GM12892 (cell line): ENCODE measurements at regions not wholly inside any gene's neighbourhood (a gene's known extent, or its start where the extent isn't known, plus 50 kb on each side); places are given as distances from the start of the nearest gene placed in this dataset.

Experiments
- POLR2A ChIP-seq: IDR thresholded peaks from 2 replicates; pipeline ENCODE4 v1.6.1; 2011; ENCODE audit warnings: low read depth, low read length, control low read depth
- POLR2AphosphoS5 ChIP-seq: IDR thresholded peaks from 2 replicates; pipeline ENCODE4 v1.6.1; 2011; ENCODE audit warnings: low read depth, low read length, control low read depth

DNA sequence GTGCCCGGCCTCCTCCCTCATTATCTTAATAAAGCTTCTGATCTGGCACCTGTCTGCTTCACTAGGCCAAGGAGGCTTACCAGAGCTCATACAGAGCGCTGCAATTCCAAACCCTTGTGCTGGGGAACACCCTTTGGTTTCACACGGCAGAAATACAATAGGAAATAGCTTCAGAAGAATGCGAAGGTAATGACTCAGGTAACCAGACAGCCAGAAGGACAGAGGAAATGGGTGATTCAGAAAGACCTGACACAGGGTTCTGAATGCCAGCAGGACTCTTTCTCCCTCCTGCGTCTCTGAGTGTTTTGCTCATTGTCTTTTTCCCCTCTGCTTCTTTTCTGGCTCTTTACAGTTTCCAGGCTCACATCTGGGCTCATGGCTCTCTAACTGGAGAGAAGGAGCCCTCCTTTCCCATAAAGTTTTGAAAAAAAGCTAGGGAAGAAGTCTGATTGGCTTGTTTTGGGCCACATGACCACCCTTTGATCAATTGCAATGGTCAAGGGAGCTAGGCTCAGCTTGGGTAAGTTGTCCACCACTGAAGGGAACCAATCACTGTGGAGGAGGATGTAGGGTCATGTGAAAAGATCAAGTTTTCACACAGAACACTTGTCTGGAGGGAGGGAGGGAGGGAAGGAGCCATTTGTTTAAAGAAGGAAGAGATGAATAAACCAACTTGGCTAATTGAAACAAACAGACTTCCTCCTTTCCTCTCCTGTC lies 90.5 kb upstream of the UPP2 start:
- TF ChIP-seq POLR2A: no peak
- TF ChIP-seq POLR2AphosphoS5: no peak
